ENCODE measurements at regions not wholly inside any gene's neighbourhood (a gene's known extent, or its start where the extent isn't known, plus 50 kb on each side); places are given as distances from the start of the nearest gene placed in this dataset.
"Not testable (repeated sequence)": the region's sequence is repeated elsewhere in the genome, so short reads cannot be mapped to it uniquely, and the experiment has no call there.

DNA sequence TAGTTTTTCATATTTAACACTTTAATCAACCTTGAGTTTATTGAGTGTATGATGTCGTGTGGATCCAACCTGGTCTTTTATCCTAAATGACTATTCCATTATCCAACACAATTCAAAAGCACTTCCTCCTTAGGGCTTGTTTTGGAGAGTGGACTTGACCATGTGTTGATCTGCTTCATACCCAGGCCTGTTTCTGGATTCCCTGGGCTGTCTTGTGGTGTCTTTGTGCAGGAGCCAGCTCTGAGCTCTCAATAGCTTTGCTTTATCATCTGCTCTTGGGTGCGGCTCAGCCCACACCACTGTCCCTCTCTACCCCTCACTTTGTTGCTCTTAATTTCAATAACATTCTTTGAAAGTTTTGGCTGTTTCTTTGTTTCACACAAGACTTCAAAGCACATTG, 70.9 kb upstream of the CHST15 start:
- DNase-seq (ENCODE audit: low read depth), result no peak

GRCh38 chr10:124162774-124163354, 69.5 kb upstream of the CHST15 start:
- DNase-seq (ENCODE audit: low read depth), result no peak

GRCh38 chr10:124162136-124162535, 68.7 kb upstream of the CHST15 start:
- DNase-seq (ENCODE audit: low read depth), result no peak

GRCh38 chr10:124161601-124162000, 68.2 kb upstream of the CHST15 start:
- no peak for DNase-seq (ENCODE audit: low read depth)

DNA sequence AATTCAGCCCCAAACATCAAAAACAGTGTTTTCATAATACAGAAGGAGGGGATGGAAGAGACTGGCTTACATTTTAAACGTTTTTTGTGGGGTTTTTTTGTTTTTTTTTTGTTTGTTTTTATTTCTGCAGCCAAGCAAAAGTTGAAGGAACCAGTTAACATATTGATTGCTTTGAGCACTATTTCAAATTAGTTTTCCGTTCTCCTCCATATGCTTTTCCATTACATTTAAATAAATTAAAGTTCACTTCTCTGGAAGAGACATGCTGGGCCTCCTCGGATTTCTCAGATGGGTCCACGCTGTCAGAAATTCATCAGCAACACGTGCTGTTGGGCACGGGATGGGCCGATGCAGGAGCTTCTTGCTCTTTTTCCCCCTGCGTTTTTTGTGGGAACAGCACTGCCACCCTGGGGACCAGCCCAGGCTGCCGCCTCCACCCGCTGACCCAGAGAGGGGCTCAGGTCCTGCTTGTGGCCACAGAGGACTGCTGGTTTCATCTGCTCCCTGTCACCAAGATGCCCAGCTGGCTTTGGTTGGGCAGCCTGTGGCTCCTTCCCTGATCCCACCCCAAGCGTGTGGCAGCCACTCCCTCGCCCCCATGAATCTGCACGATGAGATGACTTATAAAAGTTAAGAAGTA, 67.7 kb upstream of the CHST15 start:
- DNase-seq (ENCODE audit: low read depth), result no peak

DNA sequence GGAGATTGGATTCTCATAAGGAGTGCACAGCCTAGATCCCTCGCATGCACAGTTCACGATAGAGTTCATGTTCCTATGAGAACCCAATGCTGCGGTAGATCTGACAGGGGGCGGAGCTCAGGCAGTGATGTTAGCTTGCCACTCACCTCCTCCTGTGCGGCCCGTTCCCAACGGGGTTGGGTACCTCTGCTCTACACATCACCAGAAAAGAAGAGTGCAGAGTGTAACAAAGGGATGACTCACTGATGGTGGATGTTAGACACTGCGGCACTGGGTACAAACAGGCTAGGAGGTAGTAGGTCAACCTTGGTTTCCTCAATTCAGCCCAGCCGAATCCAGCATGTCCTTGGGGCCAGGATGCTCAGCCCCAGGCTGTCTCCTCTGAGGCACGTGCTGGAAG, 66.8 kb upstream of the CHST15 start:
- DNase-seq (ENCODE audit: low read depth), result no peak

GRCh38 chr10:124159153-124159552, 65.8 kb upstream of the CHST15 start:
- DNase-seq (ENCODE audit: low read depth), result no peak

DNA sequence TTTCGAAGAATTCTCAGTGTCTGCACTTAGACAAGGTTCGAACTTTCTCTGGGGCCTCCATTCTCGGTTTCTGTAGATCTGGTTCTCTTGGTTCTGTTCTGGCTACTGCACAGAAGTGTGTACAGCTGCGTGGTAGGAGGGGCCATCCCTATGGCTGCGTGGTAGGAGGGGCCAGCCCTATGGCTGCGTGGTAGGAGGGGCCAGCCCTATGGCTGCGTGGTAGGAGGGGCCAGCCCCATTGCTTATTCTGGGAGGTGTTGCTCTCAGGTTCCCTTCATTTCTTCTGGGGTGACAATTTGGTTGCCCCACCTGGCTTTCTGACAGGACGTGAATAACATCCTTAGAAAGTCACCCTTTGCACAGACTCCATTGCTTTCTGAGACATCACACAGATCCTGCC, 65.2 kb upstream of the CHST15 start:
- DNase-seq (ENCODE audit: low read depth), result no peak

GRCh38 chr10:124157271-124157681, 63.9 kb upstream of the CHST15 start:
- DNase-seq (ENCODE audit: low read depth), result no peak

DNA sequence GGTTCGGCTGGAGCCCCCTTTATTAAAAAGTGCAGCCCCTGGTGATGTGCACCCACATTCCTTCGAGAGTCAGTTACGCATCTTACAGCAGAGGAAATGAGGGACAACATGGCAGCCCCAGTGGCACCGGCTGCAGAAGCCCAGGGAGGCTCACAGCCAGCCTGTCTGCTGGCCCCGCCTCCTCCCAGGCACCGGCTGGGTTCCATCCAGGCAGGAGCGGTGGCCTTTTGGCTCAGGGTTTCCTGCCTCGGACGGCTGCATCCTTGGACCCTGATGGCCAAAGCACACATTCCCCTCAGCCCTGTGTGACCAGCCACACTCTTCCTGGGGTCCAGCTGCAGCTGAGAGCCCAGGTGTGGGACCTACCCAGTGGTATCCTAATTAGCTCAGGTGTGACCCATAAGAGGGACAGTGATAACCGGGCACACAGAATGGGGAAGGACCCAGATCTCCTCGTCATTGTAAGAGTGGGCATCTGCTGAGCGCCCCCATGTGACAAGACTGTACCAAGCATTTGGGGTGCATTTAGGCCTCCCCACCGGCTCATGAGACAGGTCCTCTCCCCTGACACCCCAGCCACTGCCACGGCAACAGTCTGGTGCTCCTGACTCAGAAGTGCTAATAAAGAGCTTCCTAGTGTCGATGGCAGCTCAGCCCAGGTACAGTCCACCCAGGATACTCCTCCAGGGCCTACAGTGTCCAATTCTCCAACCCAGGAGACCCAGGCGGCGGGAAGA, 63.3 kb upstream of the CHST15 start:
- no peak for DNase-seq (ENCODE audit: low read depth)

DNA sequence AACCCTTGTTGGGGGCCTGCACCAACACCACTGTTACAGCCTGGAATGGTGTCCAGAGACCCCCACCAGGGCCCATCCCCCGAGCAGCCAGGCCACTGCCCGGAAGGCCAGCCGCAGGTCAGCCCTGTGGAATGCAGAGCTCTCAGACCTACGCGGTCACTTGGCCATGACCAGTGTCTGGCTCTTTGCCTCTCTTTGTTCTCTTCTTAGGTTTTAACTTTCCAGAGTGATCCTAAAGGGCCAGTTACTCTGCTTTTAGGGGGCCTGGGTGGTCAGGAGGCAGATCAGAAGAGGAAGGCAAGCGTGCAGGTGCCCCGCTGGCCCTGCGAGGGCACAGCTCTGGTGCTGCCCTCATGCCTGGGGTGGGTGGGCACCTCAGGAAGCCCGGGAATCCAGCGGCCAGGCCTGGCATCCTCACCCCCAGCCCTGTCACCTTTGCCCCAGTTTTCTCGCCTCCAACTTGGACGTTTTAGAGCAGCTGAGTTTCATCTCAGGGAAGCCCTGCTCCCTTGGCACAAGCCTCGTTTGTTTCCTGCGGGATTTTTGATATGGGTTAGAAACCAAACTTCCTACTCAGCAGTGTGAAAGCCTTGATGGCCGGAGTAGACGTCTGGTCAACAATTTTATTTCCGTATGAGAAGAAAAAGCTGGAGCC, 62.5 kb upstream of the CHST15 start:
- DNase-seq (ENCODE audit: low read depth), result no peak

DNA sequence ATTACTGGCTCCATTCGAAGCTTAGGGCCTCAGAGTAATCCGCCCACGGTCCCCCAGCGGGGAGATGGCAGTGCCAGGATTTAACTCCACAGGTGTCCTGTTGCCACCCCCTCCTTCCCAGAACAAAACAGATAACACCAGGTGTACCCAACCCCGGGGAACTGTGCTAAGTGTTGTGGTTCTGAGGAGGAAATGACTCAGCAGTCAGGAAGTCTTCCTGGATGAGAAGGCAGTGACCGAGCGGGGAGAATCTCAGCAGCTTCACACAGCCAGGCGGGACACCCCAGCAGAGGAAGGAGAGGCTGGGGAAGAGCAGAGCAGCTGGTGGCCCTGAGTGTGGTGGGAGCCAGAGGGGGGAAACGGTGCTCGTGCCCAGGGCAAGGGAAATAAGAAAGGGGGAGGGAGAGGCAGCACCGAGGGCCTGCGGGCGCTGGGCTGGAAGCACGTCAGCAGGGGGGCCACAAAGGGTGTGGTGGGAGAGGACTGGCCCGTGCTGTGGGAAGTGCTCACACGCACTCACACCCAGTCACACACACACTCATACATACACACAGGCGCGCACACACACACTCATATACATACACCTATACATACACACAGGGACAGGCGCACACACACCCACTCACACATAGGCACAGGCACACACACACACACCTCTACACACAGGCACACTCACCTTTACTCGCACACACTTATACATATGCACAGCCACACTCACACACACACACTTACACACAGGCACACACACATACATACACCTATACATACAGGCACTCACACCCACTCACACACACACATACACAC, 59.8 kb upstream of the CHST15 start:
- DNase-seq (ENCODE audit: low read depth), result peak; percentile 82

DNA sequence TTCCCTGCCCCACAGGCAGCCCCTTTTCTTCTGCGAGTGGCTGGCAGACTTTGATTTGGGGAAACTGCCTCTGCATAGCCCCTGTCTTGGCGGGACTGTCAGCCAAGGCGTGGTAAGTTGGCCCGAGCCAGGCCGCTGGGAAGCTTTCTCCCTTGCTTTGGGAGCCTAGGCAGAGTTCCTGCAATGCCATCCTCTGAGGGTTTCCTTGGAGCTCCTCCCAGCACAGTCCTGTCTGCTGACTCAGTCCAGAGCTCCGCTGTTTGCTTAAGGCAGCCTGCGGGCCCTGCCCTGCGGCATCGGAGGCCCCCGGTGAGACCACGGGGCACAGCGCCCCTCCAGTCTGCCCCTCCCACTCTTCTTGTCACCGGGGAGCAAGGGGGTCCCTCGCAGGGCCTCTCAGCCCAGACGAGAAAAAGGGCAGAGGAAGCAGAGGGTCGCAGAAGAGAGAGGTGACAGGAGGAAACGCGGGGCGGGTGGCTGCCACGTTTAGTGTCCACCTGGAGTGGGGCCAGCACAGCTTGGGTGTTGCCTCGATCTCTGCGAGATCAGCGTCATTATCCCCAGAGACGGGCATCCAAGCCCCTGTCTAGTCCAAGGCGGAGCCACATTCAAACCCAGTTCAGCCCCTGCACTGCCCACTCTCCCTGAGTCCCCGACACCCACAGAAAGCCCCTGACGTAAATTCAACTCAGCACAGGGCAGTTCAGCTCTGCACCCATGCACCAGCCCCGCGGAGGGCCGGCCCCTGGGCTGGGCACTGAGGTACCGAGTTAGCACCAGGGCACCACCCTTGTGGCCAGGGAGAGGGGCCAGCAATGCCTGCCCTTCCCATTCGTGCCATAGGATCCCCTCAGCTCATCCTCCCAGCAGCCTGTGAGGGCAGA, 59.0 kb upstream of the CHST15 start:
- no peak for DNase-seq (ENCODE audit: low read depth)

DNA sequence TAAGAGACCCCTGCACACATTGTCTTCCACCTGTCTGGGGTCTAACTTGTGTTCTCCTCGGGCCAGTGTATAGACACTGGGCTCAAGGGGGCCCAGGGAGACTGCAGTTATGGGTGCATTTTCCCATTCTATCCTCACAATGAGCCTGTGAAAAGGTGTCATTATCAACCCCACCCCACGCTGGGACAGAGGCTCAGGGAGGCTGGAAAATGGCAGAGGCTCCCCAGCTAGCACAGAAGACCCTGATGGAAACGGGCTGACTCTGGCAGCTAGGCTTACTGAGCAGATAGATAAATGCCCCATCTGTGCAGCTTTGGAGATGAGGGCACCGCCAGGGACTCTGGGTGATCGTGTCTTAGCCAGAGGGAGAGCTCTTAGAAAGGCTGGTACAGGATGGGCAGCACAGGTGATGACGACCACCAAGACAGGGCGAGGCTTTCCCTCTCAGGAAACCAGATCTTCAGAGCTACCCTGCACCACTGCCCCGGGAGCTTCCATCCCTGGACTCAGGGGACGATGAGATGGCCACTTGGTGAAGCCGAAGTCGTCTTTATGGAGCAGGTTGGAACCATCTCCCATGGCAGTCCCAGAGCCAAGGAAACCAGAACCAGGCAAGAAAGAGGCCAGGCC, 58.2 kb upstream of the CHST15 start:
- DNase-seq (ENCODE audit: low read depth), result no peak

DNA sequence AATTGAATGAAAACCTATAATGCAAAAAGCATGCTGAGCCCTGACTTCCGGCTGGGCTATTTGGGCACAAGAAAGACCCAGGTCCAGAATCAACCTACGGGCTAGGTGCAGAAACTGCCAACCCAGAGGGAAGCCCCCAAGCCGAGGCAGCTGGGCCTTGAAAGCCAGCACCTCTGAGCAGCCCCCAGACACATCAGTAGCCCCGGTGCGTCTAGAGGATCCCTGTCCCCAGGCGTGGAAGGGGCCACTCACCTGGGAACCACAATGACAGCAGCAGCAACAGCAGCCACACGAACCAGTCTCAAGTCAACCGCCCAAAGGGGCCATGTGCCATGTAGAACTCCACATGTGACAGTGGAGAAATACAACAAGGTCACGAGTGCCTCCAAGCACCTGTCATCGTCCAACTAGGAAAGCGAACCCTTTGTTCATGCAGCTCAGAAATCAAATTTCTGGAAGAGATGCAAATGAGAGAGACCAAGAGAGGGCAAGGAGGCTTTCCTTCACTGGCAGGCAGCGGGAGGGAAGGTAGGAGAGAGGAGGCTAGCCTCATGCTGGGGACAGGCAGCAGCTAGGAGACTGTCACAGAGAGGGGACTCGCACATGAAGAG, 57.5 kb upstream of the CHST15 start:
- no peak for DNase-seq (ENCODE audit: low read depth)

DNA sequence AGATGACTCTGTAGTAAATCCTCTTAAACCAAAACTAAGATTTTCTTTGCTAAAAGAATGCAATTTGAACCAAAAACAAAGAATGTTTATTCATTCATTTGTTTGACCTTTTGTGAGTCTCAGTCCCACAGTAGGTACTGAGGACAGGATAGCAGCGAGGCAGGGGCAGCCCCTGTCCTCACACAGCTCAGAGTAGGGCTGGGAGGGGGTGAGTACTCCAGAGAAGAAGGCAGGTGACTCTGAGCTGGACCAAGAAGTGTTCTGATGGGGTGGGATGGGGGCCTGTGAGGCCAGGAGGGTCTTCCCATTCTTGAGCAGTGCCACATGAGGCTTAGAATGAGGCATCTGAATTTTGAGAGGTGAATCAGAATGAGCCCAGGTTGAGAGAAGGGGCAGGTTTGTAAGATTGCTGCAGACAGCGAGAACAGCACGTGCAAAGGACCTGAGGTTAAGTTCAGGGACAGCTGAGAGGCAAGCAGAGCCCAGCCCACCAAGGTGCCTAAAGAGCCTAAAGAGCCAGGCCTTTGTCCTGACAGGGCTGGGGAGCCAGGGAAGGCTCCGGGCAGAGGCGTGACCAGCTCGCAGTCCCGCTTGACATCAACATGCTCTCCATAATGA, 56.9 kb upstream of the CHST15 start:
- no peak for DNase-seq (ENCODE audit: low read depth)

DNA sequence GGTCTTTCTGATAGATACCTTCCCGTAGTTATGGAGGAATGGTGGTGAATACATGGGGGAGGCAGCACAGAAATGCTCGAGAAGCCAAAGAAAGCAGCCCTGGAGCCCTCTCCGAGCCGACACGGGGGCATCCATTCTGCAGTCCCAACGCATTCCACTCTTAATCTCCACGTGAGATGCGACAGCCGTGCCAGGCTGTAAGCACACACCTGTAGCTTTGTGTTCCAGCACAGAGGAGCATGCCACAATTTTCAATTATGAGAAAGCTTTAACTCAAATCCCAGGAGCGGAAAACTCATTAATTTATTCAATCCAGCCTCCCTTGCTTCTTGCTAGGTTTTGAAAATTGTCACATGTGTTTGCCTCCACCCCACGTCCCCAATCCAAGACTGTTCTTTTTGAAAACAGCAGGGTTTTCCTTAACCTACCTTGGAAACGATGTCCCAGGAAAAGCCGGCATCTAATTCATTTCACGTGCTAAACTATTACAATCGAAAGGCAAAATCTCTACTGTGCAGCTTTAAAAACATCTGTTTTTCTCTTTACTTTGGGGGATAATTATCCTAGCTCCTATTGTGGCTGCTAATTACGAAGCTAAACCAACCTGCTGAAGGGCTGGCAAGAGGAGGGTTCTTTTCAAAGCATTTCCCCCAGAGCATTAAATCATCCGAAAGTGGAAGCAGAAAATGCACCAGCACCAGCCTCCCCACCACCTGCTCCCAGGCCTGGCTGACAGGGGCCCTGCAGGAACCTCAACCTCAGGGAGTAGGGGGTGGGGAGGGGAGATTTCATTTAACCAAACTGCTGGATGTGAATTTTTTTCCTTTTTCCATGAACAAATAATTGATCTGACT, 56.0 kb upstream of the CHST15 start:
- no peak for DNase-seq (ENCODE audit: low read depth)

DNA sequence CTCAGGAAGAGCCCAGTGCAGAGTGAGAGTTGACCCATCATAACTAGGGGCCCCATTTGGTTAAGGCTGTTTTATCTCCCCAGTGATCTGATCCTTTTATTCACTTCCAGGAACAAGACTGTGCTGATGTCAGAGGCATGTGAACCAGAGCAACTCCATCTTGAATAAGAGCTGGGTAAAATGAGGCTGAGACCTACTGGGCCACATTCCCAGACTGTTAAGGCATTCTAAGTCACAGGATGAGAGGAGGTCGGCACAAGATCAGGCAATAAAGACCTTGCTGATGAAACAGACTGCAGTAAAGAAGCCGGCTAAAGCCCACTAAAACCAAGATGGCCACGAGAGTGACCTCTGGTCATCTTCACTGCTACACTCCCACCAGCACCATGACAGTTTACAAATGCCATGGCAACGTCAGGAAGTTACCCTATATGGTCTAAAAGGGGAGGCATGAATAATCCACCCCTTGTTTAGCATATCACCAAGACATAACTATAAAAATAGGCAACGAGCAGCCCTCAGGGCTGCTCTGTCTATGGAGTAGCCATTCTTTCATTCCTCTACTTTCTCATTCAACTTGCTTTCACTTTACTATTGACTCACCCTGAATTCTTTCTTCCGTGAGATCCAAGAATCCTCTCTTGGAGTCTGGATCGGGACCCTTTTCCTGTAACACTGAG, 55.3 kb upstream of the CHST15 start:
- DNase-seq (ENCODE audit: low read depth), result not testable (repeated sequence)

All from non-pigmented ciliary epithelial cell (primary cell).